Kidney epithelial cell (primary cell): ENCODE measurements at regions not wholly inside any gene's neighbourhood (a gene's known extent, or its start where the extent isn't known, plus 50 kb on each side); places are given as distances from the start of the nearest gene placed in this dataset.

ENCODE experiments used
- DNase-seq: peaks from one replicate; pipeline ENCODE4 v3.0.0-alpha.2; 2010; ENCODE audit warnings: low read depth
- H3K27me3 ChIP-seq: 2 replicates; pipeline ENCODE4 v1.6.0; 2011; ENCODE audit warnings: low read length; ENCODE audit not compliant: control insufficient read depth, insufficient read depth
- H3K36me3 ChIP-seq: 2 replicates; pipeline ENCODE4 v1.5.1; 2011; ENCODE audit warnings: low read length; ENCODE audit not compliant: control insufficient read depth, insufficient read depth
- H3K4me3 ChIP-seq: 2 replicates; pipeline ENCODE4 v1.5.1; 2011; ENCODE audit warnings: low read depth, mild to moderate bottlenecking, control low read depth, low read length
- TF ChIP-seq, protein P1 (sequence below): IDR thresholded peaks from 2 replicates; pipeline ENCODE4 v1.5.1; 2011; ENCODE audit warnings: mild to moderate bottlenecking, moderate library complexity, low read length, control low read depth, inconsistent platforms; ENCODE audit not compliant: insufficient read depth, poor library complexity, severe bottlenecking

DNA sequence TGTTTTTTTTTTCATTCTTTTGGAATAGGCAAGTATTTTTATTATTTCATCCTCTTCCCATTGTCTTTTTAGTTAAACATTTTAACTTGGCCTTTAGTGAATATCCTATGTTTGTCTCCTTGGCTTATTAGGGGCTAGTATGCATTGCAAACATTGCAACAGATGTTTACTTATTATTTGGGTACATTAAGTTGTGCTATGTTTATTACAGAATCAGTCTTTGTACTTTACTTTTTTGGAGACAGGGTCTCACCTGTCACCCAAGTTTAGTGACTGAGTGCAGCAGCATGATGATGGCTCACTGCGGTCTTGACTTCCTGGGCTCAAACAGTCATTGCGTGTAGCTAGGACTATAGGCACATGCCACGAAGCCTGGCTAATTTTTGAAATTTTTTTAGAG lies 51.1 kb upstream of the NUDT6 start:
- Histone ChIP-seq H3K36me3 (no peaks in the 10 kb centered on the region), H3K27me3 (no peaks in the 10 kb centered on the region), H3K4me3 (no peak overlapping the region)
- DNase-seq: no peak
- TF ChIP-seq, protein P1, sequence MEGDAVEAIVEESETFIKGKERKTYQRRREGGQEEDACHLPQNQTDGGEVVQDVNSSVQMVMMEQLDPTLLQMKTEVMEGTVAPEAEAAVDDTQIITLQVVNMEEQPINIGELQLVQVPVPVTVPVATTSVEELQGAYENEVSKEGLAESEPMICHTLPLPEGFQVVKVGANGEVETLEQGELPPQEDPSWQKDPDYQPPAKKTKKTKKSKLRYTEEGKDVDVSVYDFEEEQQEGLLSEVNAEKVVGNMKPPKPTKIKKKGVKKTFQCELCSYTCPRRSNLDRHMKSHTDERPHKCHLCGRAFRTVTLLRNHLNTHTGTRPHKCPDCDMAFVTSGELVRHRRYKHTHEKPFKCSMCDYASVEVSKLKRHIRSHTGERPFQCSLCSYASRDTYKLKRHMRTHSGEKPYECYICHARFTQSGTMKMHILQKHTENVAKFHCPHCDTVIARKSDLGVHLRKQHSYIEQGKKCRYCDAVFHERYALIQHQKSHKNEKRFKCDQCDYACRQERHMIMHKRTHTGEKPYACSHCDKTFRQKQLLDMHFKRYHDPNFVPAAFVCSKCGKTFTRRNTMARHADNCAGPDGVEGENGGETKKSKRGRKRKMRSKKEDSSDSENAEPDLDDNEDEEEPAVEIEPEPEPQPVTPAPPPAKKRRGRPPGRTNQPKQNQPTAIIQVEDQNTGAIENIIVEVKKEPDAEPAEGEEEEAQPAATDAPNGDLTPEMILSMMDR: no peak

GRCh38 chr4:122976111-122976510 lies 53.7 kb upstream of the NUDT6 start:
- Histone ChIP-seq H3K4me3 (no peak overlapping the region), H3K36me3 (no peaks in the 10 kb centered on the region), H3K27me3 (no peaks in the 10 kb centered on the region)
- TF ChIP-seq, protein P1: no peak
- no peak for DNase-seq

- no peak for DNase-seq
- TF ChIP-seq, protein P1: no peak
- Histone ChIP-seq H3K4me3 (no peak overlapping the region), H3K27me3 (no peaks in the 10 kb centered on the region), H3K36me3 (no peaks in the 10 kb centered on the region)
Observed at GRCh38 chr4:122977103-122977502, 54.7 kb upstream of the NUDT6 start.

GRCh38 chr4:122978109-122978508 lies 55.7 kb upstream of the NUDT6 start:
- H3K4me3 ChIP-seq: no peak overlapping the region
- TF ChIP-seq, protein P1: no peak
- no peak for DNase-seq
- no peaks in the 10 kb centered on the region for H3K27me3 ChIP-seq
- H3K36me3 ChIP-seq: no peaks in the 10 kb centered on the region

DNA sequence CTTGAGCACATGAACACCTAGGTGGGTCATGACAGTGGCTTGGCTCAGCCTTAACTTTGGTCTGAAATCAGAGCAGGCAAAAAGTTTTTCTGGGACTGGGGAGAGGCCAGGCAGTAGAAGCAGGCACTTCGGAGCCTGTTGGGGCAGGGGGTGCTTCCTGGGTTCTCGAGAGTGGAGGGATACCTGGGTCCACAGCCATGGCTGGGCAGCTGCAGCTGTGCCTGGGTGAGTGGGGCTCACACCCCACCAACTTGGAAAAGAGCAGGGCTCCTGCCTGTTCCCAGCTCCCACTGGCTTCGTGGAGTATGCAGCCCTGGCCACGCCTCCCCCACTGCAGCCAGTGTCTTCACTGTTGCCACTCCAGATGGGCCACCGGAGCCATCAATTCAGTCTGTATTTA lies 56.4 kb upstream of the NUDT6 start:
- no peaks in the 10 kb centered on the region for H3K36me3 ChIP-seq
- TF ChIP-seq, protein P1: no peak
- no peaks in the 10 kb centered on the region for H3K27me3 ChIP-seq
- H3K4me3 ChIP-seq: no peak overlapping the region
- no peak for DNase-seq

DNA sequence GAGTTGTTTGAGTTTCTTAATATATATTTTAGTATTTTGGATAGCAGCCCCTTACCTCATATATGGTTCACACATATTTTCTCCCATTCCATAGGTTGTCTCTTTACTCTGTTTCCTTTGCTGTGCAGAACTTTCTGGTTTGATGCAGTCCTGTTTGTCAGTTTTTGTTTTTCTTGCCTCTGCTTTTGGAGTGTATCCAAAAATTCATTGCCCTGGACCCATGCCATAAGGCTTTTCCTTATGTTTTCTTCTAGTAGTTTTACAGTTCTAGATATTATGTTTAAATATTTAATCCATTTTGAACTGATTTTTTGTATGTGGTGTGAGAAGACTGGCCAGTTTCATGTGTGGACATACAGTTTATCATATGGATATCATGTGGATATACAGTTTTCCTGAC lies 58.5 kb upstream of the NUDT6 start:
- Histone ChIP-seq H3K27me3 (no peaks in the 10 kb centered on the region), H3K36me3 (no peaks in the 10 kb centered on the region), H3K4me3 (no peak overlapping the region)
- TF ChIP-seq, protein P1: no peak
- no peak for DNase-seq
